ENCODE measurements at regions not wholly inside any gene's neighbourhood (a gene's known extent, or its start where the extent isn't known, plus 50 kb on each side); places are given as distances from the start of the nearest gene placed in this dataset.
"Not testable (repeated sequence)": the region's sequence is repeated elsewhere in the genome, so short reads cannot be mapped to it uniquely, and the experiment has no call there.

DNA sequence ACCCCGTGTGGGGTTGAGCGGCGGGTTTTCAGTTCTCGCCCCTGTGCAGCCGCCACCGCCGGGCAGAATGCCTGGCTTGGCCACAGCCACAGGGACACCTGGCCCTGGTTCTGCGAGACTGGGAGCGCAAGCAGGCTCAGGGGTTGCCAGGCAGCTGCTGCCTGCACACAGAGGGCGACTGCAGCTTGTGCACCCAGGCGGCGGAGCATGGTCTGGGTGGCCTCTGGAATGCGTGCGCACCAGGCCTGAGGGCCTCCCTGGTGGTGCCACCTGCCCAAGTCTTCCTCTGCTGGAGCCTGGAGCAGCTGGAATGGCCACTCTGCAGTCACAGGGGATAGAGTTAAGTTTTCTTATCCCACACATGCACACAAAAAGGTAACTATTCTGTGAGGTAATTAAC, 80.4 kb upstream of the ZNG1F start:
- intact Hi-C loops (cut with micrococcal nuclease), result not testable (repeated sequence)

DNA sequence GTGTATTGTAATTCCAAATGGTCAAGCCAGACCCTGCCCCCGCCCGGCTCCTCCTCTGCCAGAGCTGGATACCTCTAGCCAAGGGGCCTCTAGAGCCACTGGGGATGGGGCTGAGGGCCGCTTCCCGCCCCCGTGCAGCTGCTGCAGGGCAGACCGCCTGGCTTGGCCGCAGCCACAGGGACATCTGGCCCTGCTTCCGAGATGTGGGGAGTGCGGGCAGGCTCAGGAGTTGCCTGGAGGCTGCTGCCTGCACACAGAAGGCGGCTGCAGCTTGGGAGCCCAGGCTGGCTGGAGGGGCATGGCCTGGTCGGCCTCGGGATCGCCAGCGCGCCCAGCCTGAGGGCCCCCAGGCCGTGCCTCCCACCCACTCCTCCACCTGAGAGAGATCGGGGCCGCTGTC, 79.9 kb upstream of the ZNG1F start:
- FAIRE-seq; H3K4me1 ChIP-seq (replicated peaks in 1 of 2; ENCODE audit: control insufficient read depth in 2 of 2, insufficient read depth in 2 of 2, low read length in 2 of 2); ATAC-seq; in situ Hi-C loops (cut with MboI); H3K9ac ChIP-seq (ENCODE audit: insufficient read depth in 1 of 2, low read depth in 2 of 2, low read length in 2 of 2); H2AFZ ChIP-seq (ENCODE audit: low read depth, low read length); POLR2A ChIA-PET; H3K79me2 ChIP-seq (ENCODE audit: control insufficient read depth, insufficient read depth, low read length); intact Hi-C loops (cut with micrococcal nuclease); H3K36me3 ChIP-seq (ENCODE audit: control insufficient read depth, insufficient read depth, low read length); H4K20me1 ChIP-seq (replicated peaks; ENCODE audit: control insufficient read depth, insufficient read depth, low read length); H3K27ac ChIP-seq (ENCODE audit: extremely low read depth, low read depth, low read length); H3K4me3 ChIP-seq; H3K9me1 ChIP-seq (ENCODE audit: control insufficient read depth, insufficient read depth, low read length); BruUV-seq (replicated peaks); CTCF ChIA-PET (ENCODE audit: low intra/inter-chr PET ratio); DNase-seq (ENCODE audit: extremely low read depth in 1 of 4, low spot score in 3 of 4); H3K27me3 ChIP-seq (ENCODE audit: control insufficient read depth in 2 of 2, insufficient read depth in 2 of 2, low read length in 2 of 2); H3K4me2 ChIP-seq (ENCODE audit: insufficient read depth, low read length); H3K9me3 ChIP-seq (replicated peaks; ENCODE audit: control insufficient read depth, insufficient read depth, low read depth, low read length): not testable (repeated sequence)
- WGBS (ENCODE audit: insufficient coverage, low coverage, missing lambda C conversion rate), result 0% methylated on average over 4 of the region's 18 CpGs

More for the DNA sequence above, 80.4 kb upstream of the ZNG1F start:
- H3K36me3 ChIP-seq (ENCODE audit: control insufficient read depth, insufficient read depth, low read length); H3K4me3 ChIP-seq; CTCF ChIA-PET (ENCODE audit: low intra/inter-chr PET ratio); POLR2A ChIA-PET; H3K4me1 ChIP-seq (replicated peaks in 1 of 2; ENCODE audit: control insufficient read depth in 2 of 2, insufficient read depth in 2 of 2, low read length in 2 of 2); BruUV-seq (replicated peaks); H3K9me1 ChIP-seq (ENCODE audit: control insufficient read depth, insufficient read depth, low read length); FAIRE-seq; H4K20me1 ChIP-seq (replicated peaks; ENCODE audit: control insufficient read depth, insufficient read depth, low read length); H3K4me2 ChIP-seq (ENCODE audit: insufficient read depth, low read length); ATAC-seq; H3K27me3 ChIP-seq (ENCODE audit: control insufficient read depth in 2 of 2, insufficient read depth in 2 of 2, low read length in 2 of 2); H3K79me2 ChIP-seq (ENCODE audit: control insufficient read depth, insufficient read depth, low read length); DNase-seq (ENCODE audit: extremely low read depth in 1 of 4, low spot score in 3 of 4); in situ Hi-C loops (cut with MboI); H3K9ac ChIP-seq (ENCODE audit: insufficient read depth in 1 of 2, low read depth in 2 of 2, low read length in 2 of 2); H3K27ac ChIP-seq (ENCODE audit: extremely low read depth, low read depth, low read length); H3K9me3 ChIP-seq (replicated peaks; ENCODE audit: control insufficient read depth, insufficient read depth, low read depth, low read length); H2AFZ ChIP-seq (ENCODE audit: low read depth, low read length): not testable (repeated sequence)
- 17% methylated on average over 5 of the region's 14 CpGs for WGBS (ENCODE audit: insufficient coverage, low coverage, missing lambda C conversion rate)

DNA sequence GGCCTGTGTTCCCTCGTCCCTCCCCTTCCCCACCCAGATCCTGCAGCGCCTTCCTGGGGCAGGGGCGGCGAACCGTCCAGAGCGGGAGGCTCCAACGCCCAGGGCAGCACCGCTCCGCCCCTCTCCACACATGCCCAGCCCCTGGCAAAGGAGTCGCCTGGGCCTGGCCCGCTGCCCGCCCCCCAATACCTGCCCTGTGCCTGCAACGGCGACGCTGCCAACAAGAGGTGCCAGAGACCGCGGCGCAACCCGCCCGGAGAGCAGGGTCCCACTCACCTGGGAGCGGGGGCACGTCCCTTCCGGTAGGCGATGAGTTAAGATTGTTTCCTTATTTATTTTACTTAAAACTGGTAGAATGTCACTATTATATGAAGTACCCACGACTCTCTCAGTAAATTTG, 77.5 kb upstream of the ZNG1F start:
- CTCF ChIA-PET (ENCODE audit: low intra/inter-chr PET ratio); H3K79me2 ChIP-seq (ENCODE audit: control insufficient read depth, insufficient read depth, low read length); POLR2A ChIA-PET; H3K27me3 ChIP-seq (ENCODE audit: control insufficient read depth in 2 of 2, insufficient read depth in 2 of 2, low read length in 2 of 2); in situ Hi-C loops (cut with MboI); H3K4me3 ChIP-seq; H2AFZ ChIP-seq (ENCODE audit: low read depth, low read length); DNase-seq (ENCODE audit: extremely low read depth in 1 of 4, low spot score in 3 of 4); FAIRE-seq; H4K20me1 ChIP-seq (replicated peaks; ENCODE audit: control insufficient read depth, insufficient read depth, low read length); H3K9ac ChIP-seq (ENCODE audit: insufficient read depth in 1 of 2, low read depth in 2 of 2, low read length in 2 of 2); H3K4me2 ChIP-seq (ENCODE audit: insufficient read depth, low read length); H3K36me3 ChIP-seq (ENCODE audit: control insufficient read depth, insufficient read depth, low read length); H3K9me3 ChIP-seq (replicated peaks; ENCODE audit: control insufficient read depth, insufficient read depth, low read depth, low read length); H3K27ac ChIP-seq (ENCODE audit: extremely low read depth, low read depth, low read length); H3K4me1 ChIP-seq (replicated peaks in 1 of 2; ENCODE audit: control insufficient read depth in 2 of 2, insufficient read depth in 2 of 2, low read length in 2 of 2); H3K9me1 ChIP-seq (ENCODE audit: control insufficient read depth, insufficient read depth, low read length); BruUV-seq (replicated peaks); intact Hi-C loops (cut with micrococcal nuclease); ATAC-seq: not testable (repeated sequence)
- 16% methylated on average over 7 of the region's 25 CpGs for WGBS (ENCODE audit: insufficient coverage, low coverage, missing lambda C conversion rate)

DNA sequence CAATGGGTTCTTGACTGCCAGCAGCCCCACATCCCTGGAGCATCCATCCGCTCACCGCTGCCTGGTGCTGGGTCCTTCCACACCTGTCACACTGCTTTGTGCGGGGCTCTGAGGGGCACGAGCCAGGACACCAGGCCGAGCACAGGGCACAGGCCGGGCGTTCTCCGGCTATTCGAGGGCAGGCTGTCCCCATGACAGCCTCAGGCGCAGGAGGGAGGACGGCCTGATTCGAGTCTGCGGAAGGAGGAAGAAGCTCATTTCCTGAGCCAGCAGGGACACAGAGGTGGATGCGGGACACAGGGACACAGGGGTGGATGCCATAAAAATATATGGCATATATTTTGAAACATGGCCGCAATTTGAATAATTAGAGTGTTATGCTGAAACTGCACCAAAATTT, 76.9 kb upstream of the ZNG1F start:
- peak; percentile 53 for ATAC-seq
- CTCF ChIA-PET (ENCODE audit: low intra/inter-chr PET ratio), result not testable (repeated sequence)

More for the DNA sequence above, 76.9 kb upstream of the ZNG1F start:
- H3K4me3 ChIP-seq; intact Hi-C loops (cut with micrococcal nuclease); in situ Hi-C loops (cut with MboI); H3K4me2 ChIP-seq (ENCODE audit: insufficient read depth, low read length); H3K36me3 ChIP-seq (ENCODE audit: control insufficient read depth, insufficient read depth, low read length); H2AFZ ChIP-seq (ENCODE audit: low read depth, low read length); H3K9me3 ChIP-seq (replicated peaks; ENCODE audit: control insufficient read depth, insufficient read depth, low read depth, low read length); DNase-seq (ENCODE audit: extremely low read depth in 1 of 4, low spot score in 3 of 4); POLR2A ChIA-PET; H3K27ac ChIP-seq (ENCODE audit: extremely low read depth, low read depth, low read length); FAIRE-seq; H3K79me2 ChIP-seq (ENCODE audit: control insufficient read depth, insufficient read depth, low read length); H3K9me1 ChIP-seq (ENCODE audit: control insufficient read depth, insufficient read depth, low read length); H3K27me3 ChIP-seq (ENCODE audit: control insufficient read depth in 2 of 2, insufficient read depth in 2 of 2, low read length in 2 of 2); BruUV-seq (replicated peaks); H3K9ac ChIP-seq (ENCODE audit: insufficient read depth in 1 of 2, low read depth in 2 of 2, low read length in 2 of 2); H4K20me1 ChIP-seq (replicated peaks; ENCODE audit: control insufficient read depth, insufficient read depth, low read length); H3K4me1 ChIP-seq (replicated peaks in 1 of 2; ENCODE audit: control insufficient read depth in 2 of 2, insufficient read depth in 2 of 2, low read length in 2 of 2): not testable (repeated sequence)
- 4% methylated on average over 7 of the region's 15 CpGs for WGBS (ENCODE audit: insufficient coverage, low coverage, missing lambda C conversion rate)
